Testis (tissue), 2 donors: ENCODE measurements at regions not wholly inside any gene's neighbourhood (a gene's known extent, or its start where the extent isn't known, plus 50 kb on each side); places are given as distances from the start of the nearest gene placed in this dataset.

ENCODE experiments used
- DNase-seq: peaks from one replicate; pipeline ENCODE4 v3.0.0-alpha.2; 2019
- H3K27ac ChIP-seq, 2 donors: fragments of 200-600 bp; sonication (generic); one replicate each; pipeline ENCODE4 v1.5.1; 2019
- H3K27me3 ChIP-seq: fragments of 200-600 bp; sonication (generic); one replicate; pipeline ENCODE4 v1.5.1; 2019
- H3K36me3 ChIP-seq: fragments of 200-600 bp; sonication (generic); one replicate; pipeline ENCODE4 v1.5.1; 2017; ENCODE audit warnings: low read depth; ENCODE audit errors: missing control alignments
- H3K4me1 ChIP-seq: fragments of 200-600 bp; sonication (generic); one replicate; pipeline ENCODE4 v1.5.1; 2019
- H3K4me3 ChIP-seq, 2 donors: fragments of 200-600 bp; sonication (generic); one replicate each; pipeline ENCODE4 v1.5.1; 2017 to 2019
- H3K9me3 ChIP-seq: fragments of 200-600 bp; sonication (generic); one replicate; pipeline ENCODE4 v1.5.1; 2017
- POLR2A ChIP-seq: fragments of 450-650 bp; IDR thresholded peaks from one replicate; pipeline ENCODE4 v1.6.1; 2017; ENCODE audit warnings: antibody characterized with exemption, mild to moderate bottlenecking, moderate library complexity
- WGBS, 2 donors: methylation state at CpG; one replicate each; pipeline ENCODE4 v1.1.5; 2018; 5-methylcytosine and 5-hydroxymethylcytosine counted together
- intact Hi-C: fragments of 100-400 bp; cut with DNase I; formaldehyde crosslinking; loops from one replicate; pipeline ENCODE4 v1.15.1; 2023; ENCODE audit warnings: low total_unique reads
- TF ChIP-seq, protein P1 (sequence below), 3 experiments: fragments of 450-650 bp in 2 of 3; fragments of 200-600 bp in 1 of 3; sonication (generic) in 1 of 3; IDR thresholded peaks; one replicate each; pipeline ENCODE4 v1.5.1; 2016 to 2019; ENCODE audit warnings: antibody characterized with exemption in 3 of 3, mild to moderate bottlenecking in 2 of 3, moderate library complexity in 1 of 3

DNA sequence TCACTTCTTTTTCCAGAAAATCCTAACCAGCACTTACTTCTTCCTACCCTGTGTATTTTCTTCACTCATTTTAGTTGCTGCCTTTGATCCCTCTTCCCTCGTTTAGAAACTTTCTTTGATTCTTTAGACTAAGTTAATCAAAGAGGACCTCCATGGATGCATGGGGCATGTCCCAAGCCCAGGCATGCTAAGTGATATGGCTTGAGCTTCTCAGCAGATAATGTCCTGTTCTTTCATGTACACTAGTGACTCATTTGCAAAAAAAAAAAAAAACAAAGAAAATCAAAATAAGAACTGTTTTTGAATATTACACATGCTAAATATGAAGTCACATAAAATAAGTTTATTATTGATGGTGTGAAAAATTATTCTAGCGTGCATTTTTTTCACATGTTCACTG is 800.9 kb downstream of the SATB2 start:
- DNase-seq, result no peak
- Histone ChIP-seq H3K4me1 (no peaks in the 10 kb centered on the region), H3K36me3 (no peaks in the 10 kb centered on the region), H3K4me3 (no peak overlapping the region), H3K9me3 (no peaks in the 10 kb centered on the region), H3K27me3 (no peaks in the 10 kb centered on the region), H3K27ac (no peak overlapping the region)
- TF ChIP-seq, protein P1, sequence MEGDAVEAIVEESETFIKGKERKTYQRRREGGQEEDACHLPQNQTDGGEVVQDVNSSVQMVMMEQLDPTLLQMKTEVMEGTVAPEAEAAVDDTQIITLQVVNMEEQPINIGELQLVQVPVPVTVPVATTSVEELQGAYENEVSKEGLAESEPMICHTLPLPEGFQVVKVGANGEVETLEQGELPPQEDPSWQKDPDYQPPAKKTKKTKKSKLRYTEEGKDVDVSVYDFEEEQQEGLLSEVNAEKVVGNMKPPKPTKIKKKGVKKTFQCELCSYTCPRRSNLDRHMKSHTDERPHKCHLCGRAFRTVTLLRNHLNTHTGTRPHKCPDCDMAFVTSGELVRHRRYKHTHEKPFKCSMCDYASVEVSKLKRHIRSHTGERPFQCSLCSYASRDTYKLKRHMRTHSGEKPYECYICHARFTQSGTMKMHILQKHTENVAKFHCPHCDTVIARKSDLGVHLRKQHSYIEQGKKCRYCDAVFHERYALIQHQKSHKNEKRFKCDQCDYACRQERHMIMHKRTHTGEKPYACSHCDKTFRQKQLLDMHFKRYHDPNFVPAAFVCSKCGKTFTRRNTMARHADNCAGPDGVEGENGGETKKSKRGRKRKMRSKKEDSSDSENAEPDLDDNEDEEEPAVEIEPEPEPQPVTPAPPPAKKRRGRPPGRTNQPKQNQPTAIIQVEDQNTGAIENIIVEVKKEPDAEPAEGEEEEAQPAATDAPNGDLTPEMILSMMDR (IDR thresholded peaks at IDR 0.05), result no peak
- no peak for TF ChIP-seq POLR2A
- WGBS, 2 donors, result 68 to 76% methylated on average over 2 of the region's 2 CpGs
- intact Hi-C loops, result no loop called here

DNA sequence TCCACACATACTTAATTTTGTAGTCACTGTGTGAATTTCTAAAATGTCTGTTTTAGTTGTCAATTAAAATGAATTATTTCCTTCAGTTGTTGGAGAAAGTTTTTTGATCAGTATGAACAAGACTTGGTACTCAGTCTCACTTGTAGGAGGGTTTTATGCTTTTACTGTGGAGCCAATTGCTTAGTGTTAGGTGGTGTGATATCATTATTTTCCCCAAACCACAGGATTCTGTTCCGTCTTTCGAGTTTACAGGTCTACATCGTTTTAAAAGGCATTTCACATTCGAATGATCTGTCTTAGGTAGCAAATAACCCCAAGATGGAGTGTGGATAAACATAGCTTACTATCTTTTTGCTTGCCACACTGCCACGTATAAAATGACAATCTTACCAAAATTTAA is 803.1 kb downstream of the SATB2 start:
- TF ChIP-seq, protein P1 (IDR thresholded peaks at IDR 0.05), result no peak
- no peak for TF ChIP-seq POLR2A
- H3K27me3 ChIP-seq, result no peaks in the 10 kb centered on the region
- 71 to 74% methylated on average over 5 of the region's 5 CpGs for WGBS, 2 donors
- no peaks in the 10 kb centered on the region for H3K36me3 ChIP-seq
- no peak overlapping the region for H3K27ac ChIP-seq
- intact Hi-C loops, result no loop called here
- no peak overlapping the region for H3K4me3 ChIP-seq
- H3K9me3 ChIP-seq, result no peaks in the 10 kb centered on the region
- DNase-seq, result no peak
- no peaks in the 10 kb centered on the region for H3K4me1 ChIP-seq

- DNase-seq, result no peak
Measured at GRCh38 chr2:198653311-198653710, 804.4 kb downstream of the SATB2 start.

GRCh38 chr2:198652461-198652860 is 805.3 kb downstream of the SATB2 start:
- H3K27me3 ChIP-seq, result no peaks in the 10 kb centered on the region
- WGBS, 2 donors, result 50 to 71% methylated on average over 1 of the region's 1 CpG
- H3K27ac ChIP-seq, result no peak overlapping the region
- TF ChIP-seq, protein P1 (IDR thresholded peaks at IDR 0.05), result no peak
- TF ChIP-seq POLR2A, result no peak
- no peaks in the 10 kb centered on the region for H3K9me3 ChIP-seq
- no peaks in the 10 kb centered on the region for H3K4me1 ChIP-seq
- intact Hi-C loops, result no loop called here
- no peak for DNase-seq
- no peak overlapping the region for H3K4me3 ChIP-seq
- H3K36me3 ChIP-seq, result no peaks in the 10 kb centered on the region

More at GRCh38 chr2:198653311-198653710, 804.4 kb downstream of the SATB2 start:
- Histone ChIP-seq H3K4me1 (no peaks in the 10 kb centered on the region), H3K9me3 (no peaks in the 10 kb centered on the region), H3K27ac (no peak overlapping the region), H3K4me3 (no peak overlapping the region), H3K36me3 (no peaks in the 10 kb centered on the region), H3K27me3 (no peaks in the 10 kb centered on the region)
- WGBS, 2 donors, result 70 to 75% methylated on average over 2 of the region's 2 CpGs
- TF ChIP-seq POLR2A, result no peak
- TF ChIP-seq, protein P1 (IDR thresholded peaks at IDR 0.05), result no peak
- intact Hi-C loops, result no loop called here

DNA sequence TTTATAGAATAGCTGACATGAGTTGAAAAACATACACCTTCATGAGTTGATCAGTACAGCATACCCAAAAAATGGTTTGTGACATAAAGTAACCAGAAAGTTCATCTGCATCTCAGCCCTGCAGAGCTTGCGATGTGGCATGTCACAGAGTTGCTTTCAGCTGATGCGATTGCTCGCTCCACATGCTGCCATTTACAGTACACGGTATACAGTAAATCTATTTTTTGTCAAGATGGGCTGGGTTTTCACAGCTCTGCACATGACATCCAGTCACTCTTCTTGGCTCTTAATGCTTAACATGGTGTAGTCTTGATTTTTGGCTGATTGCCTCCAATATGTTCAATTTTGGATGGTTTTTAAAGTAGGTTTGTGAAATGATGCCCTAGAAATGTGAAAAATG is 811.9 kb downstream of the SATB2 start:
- TF ChIP-seq, protein P1 (IDR thresholded peaks at IDR 0.05), result no peak
- TF ChIP-seq POLR2A, result no peak
- no peak for DNase-seq
- Histone ChIP-seq H3K4me1 (no peaks in the 10 kb centered on the region), H3K27ac (no peak overlapping the region), H3K4me3 (no peak overlapping the region), H3K27me3 (no peaks in the 10 kb centered on the region), H3K9me3 (no peaks in the 10 kb centered on the region), H3K36me3 (no peaks in the 10 kb centered on the region)
- 94 to 97% methylated on average over 4 of the region's 4 CpGs for WGBS, 2 donors
- intact Hi-C loops, result no loop called here
